GM21526 (cell line): ENCODE measurements at regions not wholly inside any gene's neighbourhood (a gene's known extent, or its start where the extent isn't known, plus 50 kb on each side); places are given as distances from the start of the nearest gene placed in this dataset.

Experiments
- ATAC-seq: cut with Tn5 transposase; IDR thresholded peaks from one replicate; pipeline ENCODE4 v1.9.1; 2021; ENCODE audit warnings: moderate library complexity; ENCODE audit not compliant: unreplicated experiment, low FRiP score

DNA sequence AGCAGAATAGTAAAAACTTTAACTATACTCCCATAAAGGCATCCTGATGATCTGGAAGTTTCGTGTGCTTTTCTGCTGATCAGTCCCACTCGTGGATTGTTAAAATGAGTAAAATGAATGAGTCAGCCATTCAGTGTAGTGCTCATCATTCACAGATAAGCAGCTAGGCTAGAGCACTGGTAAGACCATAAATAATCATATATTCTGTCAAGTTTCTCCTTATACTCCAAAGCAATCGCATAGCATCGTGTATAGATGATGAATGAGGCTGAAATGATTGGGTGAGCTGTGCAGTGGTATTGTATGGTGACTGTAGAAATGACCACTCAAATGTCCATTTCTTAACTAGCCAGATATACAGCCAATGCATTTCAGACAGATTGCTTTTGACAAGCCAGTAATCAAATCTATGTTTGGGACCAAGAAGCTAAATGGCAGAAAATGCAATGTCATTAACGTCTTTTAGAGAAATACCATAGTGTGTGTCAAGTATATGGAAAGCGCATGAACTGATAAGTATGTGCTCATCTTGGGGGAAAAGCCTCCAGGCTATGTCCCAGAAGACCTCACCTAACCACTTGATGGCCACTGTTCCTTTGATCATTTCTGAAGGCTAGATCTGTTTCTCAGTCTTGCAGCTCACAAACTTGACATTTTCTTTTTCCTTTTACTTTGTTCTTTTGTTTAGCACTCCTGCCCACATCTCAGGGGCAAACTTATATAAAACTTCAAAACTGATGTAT lies 227.2 kb upstream of the FAM3C start:
- ATAC-seq, result no peak

DNA sequence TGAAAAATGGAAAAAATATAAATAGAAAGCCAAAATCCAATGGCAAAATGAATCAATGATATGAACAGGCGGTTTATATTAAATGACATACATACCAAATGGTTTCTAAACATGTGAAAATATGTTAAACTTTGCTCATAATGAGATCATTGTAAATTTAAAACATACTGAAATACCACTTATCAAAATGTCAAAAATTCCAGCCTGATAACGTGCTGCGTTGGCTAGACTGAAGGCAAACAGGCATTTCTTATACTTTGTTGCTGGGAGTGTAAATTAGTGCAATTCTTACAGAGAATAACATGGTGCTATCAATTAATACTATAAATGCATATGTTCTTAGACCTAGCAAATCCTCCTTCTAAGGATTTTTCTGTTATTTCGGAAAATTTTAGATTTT lies 225.8 kb upstream of the FAM3C start:
- ATAC-seq, result no peak

DNA sequence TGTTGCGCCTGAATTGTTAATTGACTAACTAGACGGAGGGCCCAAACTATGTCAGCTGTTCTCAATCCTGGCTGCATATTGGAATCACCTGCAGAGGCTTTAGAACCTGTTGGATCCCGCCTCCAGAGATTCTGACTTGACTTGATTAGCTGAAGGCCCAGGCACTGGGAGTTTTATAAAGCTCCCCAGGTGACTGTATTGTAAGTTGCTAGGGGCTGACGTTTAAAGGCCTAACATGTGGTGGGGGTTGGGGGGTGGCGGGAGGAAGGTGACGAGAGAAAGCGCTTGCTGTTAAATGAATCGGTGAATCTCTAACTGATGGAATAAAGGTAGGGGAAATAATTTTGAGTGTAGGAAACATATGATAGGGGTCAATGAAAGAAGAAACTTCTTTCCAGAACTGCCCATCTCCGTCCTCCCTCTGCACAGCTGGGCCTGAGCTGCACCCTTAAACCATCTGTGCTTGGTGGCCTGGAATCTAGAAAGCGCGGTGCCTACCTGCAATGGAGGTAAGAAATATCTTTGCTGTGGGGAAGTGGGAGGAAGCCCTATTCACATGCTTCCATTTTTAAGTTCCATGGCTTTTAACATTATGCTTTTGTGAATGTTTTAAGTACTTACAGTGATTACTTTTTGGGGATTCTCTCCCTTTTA lies 225.0 kb upstream of the FAM3C start:
- ATAC-seq, result no peak

DNA sequence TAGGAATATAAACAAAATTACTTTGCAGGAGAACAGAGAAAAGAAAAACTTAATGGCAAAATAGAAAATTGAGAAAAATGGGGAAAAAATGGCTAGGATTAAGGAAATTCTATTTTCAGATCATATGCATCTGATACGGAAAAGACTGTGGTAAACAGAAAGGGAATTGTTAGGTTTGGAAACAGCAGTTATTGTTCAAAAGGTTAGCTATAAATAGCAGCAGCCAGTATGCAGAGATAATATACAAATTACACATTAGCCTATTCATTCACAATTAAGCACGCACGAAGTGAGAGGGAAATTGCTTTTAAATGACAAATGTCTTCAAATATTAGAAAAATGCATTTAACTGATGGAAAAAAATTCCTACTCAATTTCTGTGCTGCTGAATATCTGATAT lies 224.1 kb upstream of the FAM3C start:
- ATAC-seq, result no peak

DNA sequence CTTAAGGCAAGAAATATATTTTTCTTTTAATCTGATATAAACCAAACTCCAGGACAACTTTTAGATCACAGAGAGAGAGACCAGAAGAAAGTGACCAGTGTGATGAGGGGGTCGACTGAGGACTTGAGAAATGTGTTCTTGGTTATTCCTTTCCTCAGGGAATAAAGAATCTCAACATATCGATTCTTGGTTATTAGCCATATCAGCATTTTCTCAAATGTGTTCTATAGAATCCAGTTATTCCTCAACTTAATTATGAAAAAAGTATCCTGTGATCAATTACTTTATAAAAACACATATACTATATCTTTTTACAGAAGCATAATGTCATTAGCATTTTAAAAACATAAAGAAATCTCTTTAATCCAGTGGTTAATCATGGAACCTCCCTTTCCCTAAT lies 222.1 kb upstream of the FAM3C start:
- no peak for ATAC-seq

DNA sequence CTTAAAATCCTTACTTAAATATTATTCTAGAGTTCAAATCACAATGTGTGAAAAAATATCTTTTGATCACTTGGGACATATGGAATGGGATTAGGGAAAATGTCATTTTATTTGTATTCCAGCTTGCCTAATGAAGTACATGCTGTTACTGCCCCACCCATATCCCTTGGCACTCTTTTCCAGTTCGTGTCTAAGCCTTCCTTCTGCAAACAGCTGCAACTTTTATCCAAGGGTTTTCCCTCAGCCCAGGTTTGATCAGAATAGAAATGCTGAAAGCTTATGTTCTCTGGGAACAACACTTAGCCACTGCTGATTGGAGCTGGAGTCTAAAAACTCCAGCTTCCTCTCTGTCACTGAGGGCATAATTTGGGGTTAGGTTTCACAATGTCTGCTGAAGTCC lies 214.1 kb upstream of the FAM3C start:
- ATAC-seq, result no peak

DNA sequence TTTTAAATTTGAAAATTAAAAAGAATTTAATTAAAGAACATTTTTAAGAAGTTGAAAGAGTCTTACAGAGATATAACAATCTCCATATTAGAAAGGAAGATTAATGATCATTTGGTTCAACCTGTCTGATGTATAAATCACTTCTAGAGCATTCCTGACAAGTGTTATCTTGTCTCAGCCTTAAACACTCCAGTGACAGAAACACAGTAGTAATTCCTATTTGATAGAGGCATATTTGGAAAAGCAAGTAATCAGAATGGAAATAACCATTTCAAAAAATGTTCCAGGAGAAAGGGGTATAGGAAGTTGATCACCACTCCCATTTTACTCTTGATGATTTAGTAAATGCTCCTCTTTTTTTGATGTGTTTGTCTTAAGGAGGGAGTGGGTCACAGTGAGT lies 213.1 kb upstream of the FAM3C start:
- no peak for ATAC-seq

DNA sequence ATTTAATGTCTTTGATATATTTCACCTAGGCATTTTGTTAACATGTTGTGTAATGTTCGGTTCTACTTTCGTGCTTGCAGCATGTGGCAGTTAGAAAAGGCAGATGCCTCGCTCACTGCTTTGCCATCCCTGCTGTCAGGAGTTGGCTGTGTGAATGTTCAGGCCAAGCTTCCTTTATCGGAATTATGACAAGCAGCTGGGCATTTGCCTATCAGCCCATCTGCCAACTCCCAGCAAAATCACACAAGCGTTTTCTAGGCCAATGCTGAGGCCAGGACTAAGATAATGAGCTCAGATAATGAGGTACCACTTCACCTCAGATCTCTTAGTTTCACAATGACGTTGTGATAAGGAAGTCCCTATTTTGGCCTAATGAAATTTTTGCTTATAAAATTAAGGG lies 212.7 kb upstream of the FAM3C start:
- ATAC-seq, result no peak

DNA sequence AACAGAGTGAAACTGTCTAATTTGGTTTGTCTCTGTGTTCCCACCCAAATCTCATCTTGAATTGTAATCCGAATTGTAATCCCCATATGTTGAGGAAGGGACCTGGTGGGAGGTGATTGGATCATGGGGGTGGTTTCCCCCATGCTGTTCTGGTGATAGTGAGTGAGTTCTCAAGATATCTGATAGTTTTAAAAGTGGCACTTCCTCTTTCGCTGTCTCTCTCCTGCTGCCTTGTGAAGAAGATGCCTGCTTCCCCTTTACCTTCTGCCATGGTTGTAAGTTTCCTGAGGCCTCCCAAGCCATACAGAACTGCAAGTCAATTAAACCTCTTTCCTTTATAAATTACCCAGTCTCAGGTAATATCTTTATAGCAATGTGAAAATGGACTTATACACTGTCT lies 212.1 kb upstream of the FAM3C start:
- ATAC-seq, result peak; percentile 58

DNA sequence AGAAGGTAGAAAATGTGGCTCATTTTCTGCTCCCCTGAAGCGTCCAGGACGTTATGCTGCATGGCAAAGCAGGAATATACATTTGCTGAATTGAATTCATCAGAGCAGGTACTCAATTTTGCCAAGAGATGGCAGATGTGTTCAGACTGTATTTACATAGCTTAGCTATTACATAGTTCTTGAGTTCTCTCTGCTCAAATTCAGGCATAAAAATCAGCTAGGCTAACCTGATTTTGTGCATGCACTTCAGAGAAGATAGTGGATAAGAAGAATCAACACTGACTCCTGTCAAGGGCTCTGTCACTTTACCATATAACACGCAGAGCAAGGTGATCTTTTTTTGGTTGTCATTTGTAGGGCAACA lies 209.2 kb upstream of the FAM3C start:
- no peak for ATAC-seq

DNA sequence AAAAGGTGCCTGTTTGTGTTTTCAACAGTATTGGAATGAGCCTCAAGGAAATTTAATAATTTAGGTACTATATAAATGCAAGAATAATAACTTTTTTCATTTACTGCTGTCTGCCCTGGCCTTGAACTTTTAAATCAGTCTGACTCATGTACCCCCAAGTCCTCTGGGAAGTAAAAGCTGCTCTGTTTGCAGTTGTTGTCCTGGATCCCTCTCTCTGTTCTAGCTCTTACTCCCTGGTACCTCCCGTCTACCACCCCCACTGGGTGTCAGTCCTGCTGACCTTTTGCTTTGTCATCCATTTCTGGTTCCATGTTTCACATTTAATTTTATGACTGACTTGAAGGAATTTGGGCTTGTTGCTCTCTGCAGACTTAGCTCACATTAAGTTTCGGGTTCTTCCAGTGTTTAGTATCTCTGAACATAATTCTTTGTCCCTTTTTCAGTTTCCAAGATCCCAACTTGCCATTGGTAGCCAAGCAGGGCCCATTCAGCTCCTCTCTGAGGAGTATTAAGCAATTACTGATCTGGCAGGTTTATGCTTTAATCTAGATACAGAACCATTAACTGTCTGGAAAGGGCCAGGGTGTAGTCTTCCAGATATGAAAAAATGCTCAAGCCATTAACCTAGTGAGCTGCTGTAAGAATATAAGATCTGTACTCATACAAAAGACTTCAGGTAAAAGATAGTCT lies 208.7 kb upstream of the FAM3C start:
- ATAC-seq, result no peak

DNA sequence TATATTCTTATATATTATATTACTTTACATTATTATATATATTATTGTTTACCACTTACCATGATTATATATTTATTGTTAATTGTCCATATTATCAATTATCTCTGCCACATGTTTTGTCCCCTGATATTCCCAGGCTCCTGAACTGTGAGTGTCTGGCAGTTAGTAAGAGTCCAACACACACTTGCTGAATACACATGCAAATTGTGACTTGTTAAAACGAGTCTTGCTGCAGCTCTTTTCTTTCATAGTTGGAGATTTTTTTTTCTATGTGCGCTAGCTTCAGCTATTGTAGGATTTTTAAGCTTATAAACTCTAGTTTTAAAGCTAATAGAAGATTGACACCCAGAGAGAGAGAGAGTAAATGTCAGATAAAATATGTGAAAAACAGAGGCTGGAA lies 207.8 kb upstream of the FAM3C start:
- ATAC-seq, result no peak

DNA sequence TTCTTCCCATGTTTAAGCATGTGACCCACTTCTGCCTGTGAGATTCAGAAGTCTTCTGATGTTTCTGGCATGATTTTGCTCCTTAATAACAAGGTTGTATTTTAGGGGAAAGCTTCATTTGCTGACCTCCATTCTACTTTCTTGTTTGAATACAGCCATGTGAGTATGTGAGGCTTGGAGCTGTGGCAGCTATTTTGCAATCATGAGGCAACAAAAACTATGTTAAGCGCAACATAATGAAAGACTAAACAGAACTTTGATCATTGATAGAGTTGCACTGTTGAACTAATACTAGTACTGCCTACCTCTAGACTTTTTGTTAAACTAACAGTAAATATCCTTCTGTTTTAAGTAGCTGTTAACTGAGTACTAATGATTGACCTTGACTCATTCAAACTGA lies 203.8 kb upstream of the FAM3C start:
- no peak for ATAC-seq

DNA sequence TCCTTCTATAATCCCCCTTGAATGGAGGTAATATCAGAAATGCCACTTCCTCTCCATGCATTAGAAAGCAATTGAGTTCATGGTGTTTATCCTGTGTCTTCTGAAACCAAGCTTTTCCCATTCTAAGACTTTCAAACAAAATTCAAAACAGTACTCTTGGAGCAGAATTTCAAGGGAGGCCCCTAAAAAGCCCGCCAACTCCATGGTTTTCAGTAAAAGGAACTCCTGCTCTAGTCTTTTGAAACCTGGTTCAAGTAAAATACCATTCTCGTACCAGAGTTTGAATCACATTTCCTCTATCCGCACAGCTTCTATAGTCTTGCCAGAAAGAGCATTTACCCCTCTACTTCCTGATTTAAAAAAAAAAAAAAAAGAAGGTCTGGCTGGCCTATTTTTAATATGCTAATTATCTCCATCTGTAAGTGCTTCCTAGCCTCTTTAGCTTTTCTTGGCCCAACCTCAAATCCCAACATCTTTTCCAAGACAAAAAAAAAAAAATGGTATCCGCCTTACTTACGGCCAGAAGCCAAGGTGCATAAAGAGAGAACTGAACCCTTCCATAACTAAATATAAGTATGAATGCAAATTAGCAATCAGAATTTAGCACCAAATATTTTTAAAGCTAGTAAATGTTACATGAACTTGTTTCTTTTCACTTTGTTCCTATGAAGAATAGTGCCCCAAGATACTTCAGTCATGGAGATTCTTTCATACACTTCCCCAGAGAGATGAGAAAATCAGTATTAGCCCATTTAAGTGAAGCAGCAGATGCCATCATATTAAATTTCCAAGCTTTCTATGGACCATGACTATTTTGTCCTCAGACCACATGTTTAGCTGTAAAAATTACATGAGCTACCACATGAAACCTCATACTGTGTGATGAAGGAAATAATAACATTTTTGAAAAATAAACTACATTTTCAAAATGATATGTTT lies 199.9 kb upstream of the FAM3C start:
- ATAC-seq, result no peak

DNA sequence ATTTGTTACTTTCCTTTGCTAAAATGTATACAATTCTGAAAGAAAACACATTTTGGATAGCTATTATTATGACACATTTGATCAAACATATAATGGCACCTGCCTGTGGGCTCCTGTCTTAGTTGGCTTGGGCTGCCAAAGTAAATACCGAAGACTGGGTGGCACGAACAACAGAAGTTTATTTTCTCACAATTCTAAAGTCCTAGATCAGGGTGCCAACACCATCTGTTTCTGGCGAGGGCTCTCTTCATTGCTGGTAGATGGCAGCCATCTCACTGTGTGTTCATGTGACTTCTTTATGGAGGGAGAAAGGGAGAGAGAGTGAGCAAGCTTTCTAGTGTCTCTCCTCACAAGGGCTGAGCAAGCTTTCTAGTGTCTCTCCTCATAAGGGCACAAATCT lies 195.8 kb upstream of the FAM3C start:
- no peak for ATAC-seq

DNA sequence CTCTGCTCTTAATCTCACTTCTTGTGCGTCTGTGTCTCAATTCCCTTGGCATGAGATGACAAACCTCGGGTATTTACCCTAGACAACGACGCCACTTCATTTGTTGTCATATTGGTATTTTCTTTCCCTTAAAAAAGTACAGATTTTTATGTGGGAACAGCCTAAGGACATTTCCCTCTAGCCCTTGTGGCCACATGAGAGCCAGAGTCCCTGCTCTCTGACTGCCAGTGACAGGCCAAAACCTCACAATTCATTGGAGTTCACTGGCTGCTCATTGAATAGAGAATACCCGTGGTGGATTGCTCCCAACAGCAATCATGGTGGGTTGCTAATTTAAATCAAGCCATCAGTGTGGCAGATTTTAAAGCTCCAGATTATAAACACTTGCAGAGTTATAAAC lies 191.3 kb upstream of the FAM3C start:
- ATAC-seq, result no peak

DNA sequence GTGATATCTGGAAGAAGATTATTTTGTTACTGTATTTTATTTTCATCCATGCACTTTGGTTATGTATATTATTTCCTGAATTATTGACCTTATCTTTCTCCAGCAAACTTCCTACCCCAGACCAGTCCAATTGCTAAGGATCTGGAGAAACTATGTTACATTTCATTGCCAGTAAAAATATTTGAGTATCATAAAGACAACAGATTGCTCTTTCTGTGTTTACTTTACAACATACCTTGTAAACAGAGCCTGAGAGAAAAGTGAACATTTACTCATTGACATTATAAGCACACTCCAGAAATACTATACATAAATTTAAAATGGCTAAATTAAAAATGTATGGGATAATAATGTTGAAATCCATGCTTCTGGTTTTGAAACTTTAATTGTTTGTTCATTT lies 186.2 kb upstream of the FAM3C start:
- ATAC-seq, result no peak

DNA sequence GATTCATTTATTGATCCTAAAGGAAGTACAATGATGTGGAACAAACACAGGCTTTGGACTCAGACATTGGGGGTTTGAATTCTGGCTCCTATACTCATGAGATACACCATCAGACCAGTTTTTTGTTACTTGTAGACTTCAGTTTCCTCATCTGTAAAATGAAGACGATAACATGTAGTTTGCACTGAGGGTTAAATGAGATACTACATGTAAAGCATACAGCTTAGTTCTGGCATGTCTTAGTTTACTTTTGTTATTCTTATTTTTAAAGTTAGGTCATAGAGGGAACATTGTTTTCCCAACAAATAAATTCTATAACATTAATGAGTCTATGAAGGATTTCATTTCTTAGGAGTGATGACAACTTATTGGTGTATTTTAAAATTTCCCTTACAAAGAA lies 183.5 kb upstream of the FAM3C start:
- ATAC-seq, result no peak

DNA sequence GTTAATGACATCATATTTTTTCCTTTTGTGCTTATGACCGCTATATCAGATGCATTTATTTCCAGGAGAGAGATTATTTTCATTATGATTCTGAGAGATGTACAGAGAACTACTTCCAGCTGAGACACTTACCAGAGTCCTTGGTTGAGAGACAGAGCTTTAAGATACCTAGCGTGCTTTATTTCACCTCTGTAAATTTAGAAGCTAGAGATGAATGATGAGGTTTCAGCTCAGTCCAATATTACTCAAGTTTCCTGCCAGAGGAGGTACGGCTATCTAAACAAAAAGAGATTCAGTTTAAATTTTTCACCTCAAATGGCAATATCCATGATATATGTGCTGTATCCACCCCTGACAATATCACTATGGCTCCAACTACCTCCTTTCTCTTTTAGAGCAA lies 182.6 kb upstream of the FAM3C start:
- ATAC-seq, result no peak

DNA sequence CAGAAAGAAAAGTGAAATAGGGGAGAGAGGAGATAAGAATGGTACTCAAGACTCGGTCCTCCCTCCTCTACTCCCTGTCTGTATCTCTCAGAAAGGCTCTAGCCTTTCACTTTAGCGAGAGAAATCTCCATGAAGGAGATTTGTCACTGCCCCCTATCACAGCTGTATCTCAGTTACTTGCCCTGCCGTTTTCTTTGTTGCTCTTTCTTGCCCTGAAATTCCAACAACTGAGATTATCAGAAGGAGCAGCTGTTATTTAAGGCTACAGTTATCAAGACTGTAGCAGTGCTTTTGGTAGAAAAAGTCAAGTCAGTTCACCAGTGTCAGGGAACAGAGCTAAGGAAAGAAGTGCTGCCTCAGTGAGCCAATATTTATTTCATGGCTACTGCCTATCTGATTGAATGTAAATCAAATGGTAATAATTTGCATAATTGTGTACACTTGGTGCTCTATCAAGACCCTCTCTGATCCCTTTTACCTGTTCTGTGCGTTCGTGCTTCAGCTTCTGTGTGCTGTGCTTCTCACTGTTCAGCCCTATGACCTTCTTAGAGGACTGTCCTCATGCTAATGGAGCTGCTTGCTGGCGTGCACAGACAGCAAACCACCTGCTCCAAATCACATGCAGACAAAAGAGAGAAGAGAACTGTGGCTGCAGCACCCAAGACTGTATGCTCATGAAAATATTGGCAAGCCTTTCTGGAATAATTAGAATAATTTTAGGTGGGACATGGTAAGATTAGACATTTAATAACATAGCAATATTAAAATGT lies 180.2 kb upstream of the FAM3C start:
- ATAC-seq, result no peak
